Adipocyte (in vitro differentiated cells): ENCODE measurements at regions not wholly inside any gene's neighbourhood (a gene's known extent, or its start where the extent isn't known, plus 50 kb on each side); places are given as distances from the start of the nearest gene placed in this dataset.
"Not testable (repeated sequence)": the region's sequence is repeated elsewhere in the genome, so short reads cannot be mapped to it uniquely, and the experiment has no call there.

ENCODE experiments used
- DNase-seq: peaks from one replicate; pipeline ENCODE4 v3.0.0-alpha.2; 2015; ENCODE audit warnings: low read depth
- H3K27me3 ChIP-seq: replicated peaks from 2 replicates; pipeline ENCODE4 v1.7.0; 2013; ENCODE audit warnings: mild to moderate bottlenecking, low read length, moderate library complexity; ENCODE audit not compliant: control insufficient read depth, insufficient read depth
- H3K36me3 ChIP-seq: 2 replicates; pipeline ENCODE4 v1.7.0; 2013; ENCODE audit warnings: low read length, mild to moderate bottlenecking, moderate library complexity; ENCODE audit not compliant: control insufficient read depth, insufficient read depth, severe bottlenecking
- H3K4me1 ChIP-seq: 2 replicates; pipeline ENCODE4 v1.7.0; 2013; ENCODE audit warnings: mild to moderate bottlenecking, low read length, moderate library complexity; ENCODE audit not compliant: control insufficient read depth, insufficient read depth
- H3K4me3 ChIP-seq: 2 replicates; pipeline ENCODE4 v1.7.0; 2013; ENCODE audit warnings: mild to moderate bottlenecking, low read length, moderate library complexity
- H3K9ac ChIP-seq: 2 replicates; pipeline ENCODE4 v1.7.0; 2013; ENCODE audit warnings: mild to moderate bottlenecking, low read length, moderate library complexity
- H3K9me3 ChIP-seq: 2 replicates; pipeline ENCODE4 v1.7.0; 2013; ENCODE audit warnings: mild to moderate bottlenecking, low read length, moderate library complexity; ENCODE audit not compliant: control insufficient read depth

DNA sequence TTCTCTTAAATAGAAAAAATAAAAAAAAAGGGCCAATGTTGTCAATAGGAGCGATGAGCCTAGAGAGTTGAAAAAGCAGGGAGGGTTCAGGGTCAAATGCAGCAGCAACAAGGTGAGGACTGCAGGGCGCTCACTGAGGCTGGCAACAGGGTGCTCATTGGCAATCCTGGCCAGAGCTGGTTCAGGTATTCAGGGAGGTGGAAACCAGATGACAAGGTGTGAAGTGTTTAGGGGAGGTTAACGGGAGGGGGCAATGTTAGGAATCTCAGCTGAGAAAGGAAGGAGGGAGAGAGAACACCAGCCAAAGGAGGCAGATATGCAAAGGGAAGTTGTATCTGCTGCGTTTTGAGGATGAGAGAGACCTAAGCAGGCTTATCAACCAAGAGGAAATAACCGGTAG lies 129.8 kb upstream of the DAB1 start:
- peaks cover 12% of the 10 kb centered on the region for H3K27me3 ChIP-seq
- H3K9ac ChIP-seq = no peak overlapping the region
- H3K4me3 ChIP-seq = no peak overlapping the region

DNA sequence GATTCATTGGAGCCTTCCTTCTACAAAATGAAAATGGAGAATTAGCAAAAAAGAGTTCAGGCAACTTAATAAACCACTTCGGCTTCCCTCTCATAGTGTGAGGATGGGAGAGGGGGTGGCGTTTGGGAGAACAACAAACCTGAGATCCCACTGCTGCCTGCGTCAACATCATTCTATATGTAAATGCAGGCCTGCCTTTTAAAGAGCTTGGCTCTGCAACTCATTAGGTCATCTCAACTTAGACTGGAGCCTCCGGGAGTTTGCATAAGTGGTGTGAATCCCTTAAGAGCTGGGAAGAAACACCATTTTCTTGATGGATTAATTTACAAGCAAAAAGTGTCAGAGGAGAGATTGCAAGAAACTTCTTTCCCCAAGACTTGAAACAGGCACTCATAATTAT lies 127.6 kb upstream of the DAB1 start:
- Histone ChIP-seq H3K4me1 (no peaks in the 10 kb centered on the region), H3K27me3 (peaks cover 12% of the 10 kb centered on the region), H3K4me3 (no peak overlapping the region), H3K36me3 (no peaks in the 10 kb centered on the region), H3K9ac (no peak overlapping the region), H3K9me3 (no peaks in the 10 kb centered on the region)
- DNase-seq = no peak

More for the DNA sequence above, 129.8 kb upstream of the DAB1 start:
- H3K9me3 ChIP-seq = no peaks in the 10 kb centered on the region
- H3K4me1 ChIP-seq = no peaks in the 10 kb centered on the region
- no peaks in the 10 kb centered on the region for H3K36me3 ChIP-seq
- DNase-seq = no peak

DNA sequence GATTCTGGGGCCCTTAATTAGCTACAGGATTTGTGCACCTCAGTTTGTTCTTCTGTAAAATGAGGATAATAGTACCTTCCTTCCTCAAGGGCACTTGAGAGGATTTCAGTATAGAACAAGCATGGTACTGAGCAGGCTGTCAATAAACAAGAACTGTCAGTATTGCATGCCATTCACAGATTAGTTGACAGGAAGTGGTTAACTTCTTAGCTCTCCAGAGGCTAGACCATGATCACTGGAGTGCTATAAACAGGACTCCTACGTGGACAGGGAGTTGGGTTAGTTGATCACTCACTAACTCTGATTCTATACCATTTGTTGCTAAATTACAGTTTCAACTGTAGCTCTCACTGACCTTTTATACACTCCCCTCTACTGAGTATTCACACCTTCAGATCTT lies 126.2 kb upstream of the DAB1 start:
- Histone ChIP-seq H3K9me3 (no peaks in the 10 kb centered on the region), H3K4me1 (no peaks in the 10 kb centered on the region), H3K36me3 (no peaks in the 10 kb centered on the region), H3K4me3 (no peak overlapping the region), H3K27me3 (peaks cover 12% of the 10 kb centered on the region), H3K9ac (no peak overlapping the region)
- no peak for DNase-seq

DNA sequence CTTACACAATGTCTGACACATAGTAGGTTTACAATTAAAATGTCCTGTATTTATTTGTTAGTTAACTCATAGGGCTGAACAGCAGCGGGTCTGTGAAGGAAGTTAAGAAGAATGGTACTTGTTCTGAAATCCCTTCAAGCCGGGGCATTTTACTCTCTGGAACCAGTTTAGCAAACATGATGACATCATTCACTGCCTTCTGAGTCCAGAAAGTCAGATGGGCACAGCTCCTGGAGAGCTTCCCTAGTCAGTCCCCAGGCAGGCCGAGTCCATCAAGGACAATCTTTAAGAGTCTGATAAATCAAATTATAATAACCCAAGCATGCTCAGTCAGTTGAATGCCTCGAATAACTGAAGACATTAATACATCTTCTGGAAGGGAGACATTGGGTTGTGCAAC lies 125.4 kb upstream of the DAB1 start:
- H3K36me3 ChIP-seq = no peaks in the 10 kb centered on the region
- peaks cover 12% of the 10 kb centered on the region for H3K27me3 ChIP-seq
- no peak for DNase-seq
- no peak overlapping the region for H3K4me3 ChIP-seq
- no peaks in the 10 kb centered on the region for H3K4me1 ChIP-seq
- no peaks in the 10 kb centered on the region for H3K9me3 ChIP-seq
- no peak overlapping the region for H3K9ac ChIP-seq

DNA sequence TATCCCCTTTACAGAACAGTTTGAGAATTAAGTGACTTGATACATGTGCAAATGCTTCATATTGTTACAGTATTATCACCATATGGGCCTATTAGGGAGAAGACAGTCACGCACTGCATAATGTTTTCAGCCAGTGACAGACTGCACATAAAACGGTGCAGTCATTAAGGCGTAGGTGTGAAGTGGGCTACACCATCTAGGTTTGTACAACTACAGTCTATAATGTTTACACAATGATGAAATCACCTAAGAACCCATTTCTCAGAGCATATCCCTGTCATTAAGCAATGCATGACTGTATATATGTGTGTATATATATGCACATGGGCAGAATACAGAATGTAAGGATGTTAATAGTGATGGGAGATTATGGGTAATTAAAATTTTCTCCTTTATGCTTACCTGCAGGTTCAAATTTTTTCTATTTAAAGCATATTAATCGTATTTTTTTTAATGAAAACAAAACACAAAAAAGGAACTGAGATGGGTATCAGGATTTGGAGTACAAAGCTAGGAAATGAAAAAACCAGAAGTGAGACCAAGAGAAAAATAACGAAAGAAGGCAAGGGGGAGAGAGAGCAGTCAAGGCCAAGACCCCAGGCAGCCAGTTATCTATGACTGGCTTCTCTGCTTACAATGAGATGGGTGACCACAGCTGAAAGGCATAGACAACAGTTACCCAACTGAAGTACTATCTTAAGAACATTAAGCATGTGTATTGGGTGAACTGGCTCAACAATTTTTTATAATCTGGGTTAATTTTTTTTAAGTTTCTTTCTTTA lies 122.9 kb upstream of the DAB1 start:
- Histone ChIP-seq H3K4me1 (no peaks in the 10 kb centered on the region), H3K4me3 (no peak overlapping the region), H3K9ac (no peak overlapping the region), H3K9me3 (no peaks in the 10 kb centered on the region), H3K36me3 (no peaks in the 10 kb centered on the region), H3K27me3 (peaks cover under 1% of the 10 kb centered on the region)
- no peak for DNase-seq

DNA sequence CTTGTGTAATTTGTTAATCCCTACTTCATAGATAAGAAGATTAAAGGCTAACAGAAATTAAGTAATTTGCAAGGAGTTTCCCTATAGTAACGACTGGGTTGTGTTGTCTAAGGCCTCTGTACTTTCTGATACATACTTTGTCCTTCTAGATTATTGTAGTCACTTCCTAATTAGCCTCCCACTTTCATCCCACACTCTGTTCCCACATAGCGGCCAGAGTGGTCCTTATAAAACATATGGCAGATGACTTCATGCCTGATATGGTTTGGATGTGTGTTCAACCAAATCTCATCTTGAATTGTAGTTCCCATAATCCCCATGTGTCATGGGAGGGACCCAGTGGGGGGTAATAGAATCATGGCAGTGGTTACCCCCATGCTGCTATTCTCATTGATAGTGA lies 120.5 kb upstream of the DAB1 start:
- H3K9me3 ChIP-seq = no peaks in the 10 kb centered on the region
- no peak overlapping the region for H3K9ac ChIP-seq
- H3K36me3 ChIP-seq = no peaks in the 10 kb centered on the region
- no peak for DNase-seq
- no peaks in the 10 kb centered on the region for H3K4me1 ChIP-seq
- H3K4me3 ChIP-seq = no peak overlapping the region
- H3K27me3 ChIP-seq = no peaks in the 10 kb centered on the region

DNA sequence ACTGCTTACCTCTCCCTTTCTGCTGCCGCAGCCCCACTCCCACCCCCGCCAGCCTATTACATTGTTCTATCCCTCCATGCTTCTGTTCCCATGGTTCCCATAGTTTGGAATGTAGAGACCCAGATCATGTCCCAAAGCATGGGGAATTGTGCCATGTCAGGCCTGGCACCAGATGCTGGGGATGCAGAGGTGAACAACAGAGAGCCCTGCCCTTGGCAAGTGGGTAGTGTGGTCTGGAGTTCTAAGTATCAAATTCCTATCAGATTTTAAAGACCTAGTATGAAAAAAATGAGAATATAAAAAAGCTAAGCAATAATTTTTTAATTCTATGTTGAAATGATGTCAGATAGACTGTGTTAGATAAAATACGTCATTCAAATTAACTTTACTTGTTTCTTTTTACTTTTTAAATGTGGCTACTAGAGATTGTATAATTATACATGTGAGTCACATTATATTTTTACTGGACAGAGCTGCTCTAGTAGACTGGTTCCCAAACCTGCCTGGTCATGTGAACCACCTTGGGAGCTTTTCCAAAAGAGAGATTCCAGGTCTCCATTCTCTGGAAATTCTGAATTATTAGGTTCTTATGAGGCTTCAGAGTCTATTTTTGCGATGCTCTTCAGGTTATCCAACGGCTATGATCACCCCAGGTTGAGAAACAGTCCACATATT lies 113.0 kb upstream of the DAB1 start:
- Histone ChIP-seq H3K4me3 (no peak overlapping the region), H3K36me3 (no peaks in the 10 kb centered on the region), H3K9ac (no peak overlapping the region), H3K4me1 (no peaks in the 10 kb centered on the region), H3K9me3 (peaks cover 4% of the 10 kb centered on the region), H3K27me3 (no peaks in the 10 kb centered on the region)
- DNase-seq = no peak

DNA sequence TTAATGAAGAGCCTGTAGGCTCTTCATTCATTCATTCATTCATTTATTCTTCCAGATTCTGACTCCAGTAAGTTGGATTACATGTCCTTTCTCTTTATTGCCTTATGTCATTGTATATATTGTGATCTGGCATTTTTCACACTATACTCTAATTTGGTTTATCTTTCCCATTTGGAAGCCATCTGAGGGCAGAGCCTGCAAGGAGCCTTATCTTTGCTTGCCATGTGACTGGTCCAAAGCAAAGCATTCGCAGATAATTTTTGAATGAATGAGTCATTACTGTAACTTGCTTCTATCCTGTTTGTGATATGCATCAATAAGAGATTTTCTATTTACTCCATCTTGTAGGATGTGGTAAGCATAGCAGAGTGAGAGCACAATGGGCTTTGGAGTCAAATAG lies 108.4 kb upstream of the DAB1 start:
- DNase-seq = no peak
- Histone ChIP-seq H3K36me3 (no peaks in the 10 kb centered on the region), H3K27me3 (no peaks in the 10 kb centered on the region), H3K4me1 (no peaks in the 10 kb centered on the region), H3K9ac (no peak overlapping the region), H3K9me3 (peaks cover 27% of the 10 kb centered on the region), H3K4me3 (no peak overlapping the region)

DNA sequence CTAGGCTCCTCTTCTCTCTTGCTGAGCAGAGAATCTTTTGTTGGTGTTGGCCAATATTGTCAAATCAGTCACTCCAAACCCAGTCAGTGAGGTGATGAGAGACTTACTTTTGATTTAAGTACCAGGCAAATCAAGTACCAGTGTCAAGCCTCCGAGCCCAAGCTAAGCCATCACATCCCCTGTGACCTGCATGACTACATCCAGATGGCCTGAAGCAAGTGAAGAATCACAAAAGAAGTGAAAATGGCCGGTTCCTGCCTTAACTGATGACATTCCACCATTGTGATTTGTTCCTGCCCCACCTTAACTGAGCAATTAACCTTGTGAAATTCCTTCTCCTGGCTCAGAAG lies 107.0 kb upstream of the DAB1 start:
- H3K9me3 ChIP-seq = peaks cover 29% of the 10 kb centered on the region
- not testable (repeated sequence) for H3K36me3 ChIP-seq, H3K4me3 ChIP-seq, H3K9ac ChIP-seq, DNase-seq, H3K4me1 ChIP-seq, H3K27me3 ChIP-seq

DNA sequence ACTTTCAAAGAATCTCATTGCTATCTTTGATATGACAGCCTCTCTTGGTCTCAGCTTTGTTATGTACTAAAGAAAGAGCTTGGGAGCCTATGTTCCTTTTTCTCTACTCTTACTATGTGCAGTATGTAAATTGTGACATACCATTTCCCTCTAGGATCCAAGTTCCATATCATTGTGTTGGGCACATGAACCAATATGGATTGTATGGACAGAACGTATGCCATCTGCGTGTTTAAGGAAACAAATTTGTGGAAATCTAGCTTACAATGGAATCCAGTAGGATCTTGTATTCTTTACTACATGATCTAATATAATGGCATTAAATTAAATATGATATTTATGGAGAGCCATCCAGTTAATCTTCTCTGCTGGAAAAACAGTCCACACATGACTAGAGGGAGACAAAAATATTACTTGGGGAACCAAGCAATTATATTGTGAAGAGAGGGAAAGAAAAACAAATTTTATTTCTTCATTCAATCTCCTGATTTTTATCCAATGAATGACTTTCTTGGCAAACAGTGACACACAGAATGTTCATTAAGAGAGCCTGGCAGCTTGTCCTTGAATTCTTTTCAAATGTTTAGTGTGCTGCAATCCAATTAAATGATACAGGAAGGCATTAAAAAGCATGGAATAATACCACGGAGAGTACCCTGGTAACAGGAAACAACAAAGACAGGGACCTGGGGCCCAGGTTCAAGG lies 106.5 kb upstream of the DAB1 start:
- no peaks in the 10 kb centered on the region for H3K4me1 ChIP-seq
- H3K4me3 ChIP-seq = no peak overlapping the region
- DNase-seq = no peak
- no peaks in the 10 kb centered on the region for H3K27me3 ChIP-seq
- no peaks in the 10 kb centered on the region for H3K36me3 ChIP-seq
- peaks cover 29% of the 10 kb centered on the region for H3K9me3 ChIP-seq
- no peak overlapping the region for H3K9ac ChIP-seq

DNA sequence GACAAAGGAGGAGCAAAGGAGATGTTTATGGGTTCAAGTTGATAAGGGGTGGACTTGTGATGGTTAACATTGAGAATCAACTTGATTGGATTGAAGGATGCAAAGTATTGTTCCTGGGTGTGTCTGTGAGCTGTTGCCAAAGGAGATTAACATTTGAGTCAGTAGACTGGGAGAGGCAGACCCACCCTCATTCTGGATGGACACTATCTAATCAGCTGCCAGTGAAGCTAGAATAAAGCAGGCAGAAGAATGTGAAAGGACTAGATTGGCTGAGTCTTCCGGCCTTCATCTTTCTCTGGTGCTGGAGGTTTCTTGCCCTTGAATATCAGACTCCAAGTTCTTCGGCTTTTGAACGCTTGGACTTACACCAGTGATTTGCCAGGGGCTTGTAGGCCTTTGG lies 98.7 kb upstream of the DAB1 start:
- no peak for DNase-seq
- Histone ChIP-seq H3K4me3 (no peak overlapping the region), H3K27me3 (no peaks in the 10 kb centered on the region), H3K9ac (no peak overlapping the region), H3K9me3 (peaks cover 5% of the 10 kb centered on the region), H3K36me3 (no peaks in the 10 kb centered on the region), H3K4me1 (no peaks in the 10 kb centered on the region)
